ENCODE measurements at regions not wholly inside any gene's neighbourhood (a gene's known extent, or its start where the extent isn't known, plus 50 kb on each side); places are given as distances from the start of the nearest gene placed in this dataset.
"Not testable (repeated sequence)": the region's sequence is repeated elsewhere in the genome, so short reads cannot be mapped to it uniquely, and the experiment has no call there.

DNA sequence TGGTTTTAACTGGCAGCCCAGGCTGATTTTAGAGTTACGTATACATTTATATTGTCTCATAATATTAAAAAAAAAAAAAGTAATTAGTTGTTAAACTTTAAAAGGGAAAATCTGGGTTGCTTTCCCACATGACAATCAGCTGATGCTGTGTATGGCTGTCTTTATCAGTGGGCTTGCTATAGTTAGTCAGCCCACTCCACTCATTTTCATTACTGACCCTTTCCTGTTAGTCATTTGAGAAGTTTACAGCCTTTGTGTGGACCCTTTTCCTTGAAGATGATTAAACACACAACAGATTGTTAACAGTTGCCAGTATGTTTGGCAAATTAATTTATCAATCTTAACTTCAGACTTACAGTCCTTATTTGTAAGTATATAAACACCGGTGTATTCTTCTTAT lies 164.5 kb upstream of the AGR3 start:
- TF ChIP-seq CTCF (IDR thresholded peaks at IDR 0.05; ENCODE audit: extremely low read depth, missing control alignments): no peak
- DNase-seq (ENCODE audit: low spot score): no peak

DNA sequence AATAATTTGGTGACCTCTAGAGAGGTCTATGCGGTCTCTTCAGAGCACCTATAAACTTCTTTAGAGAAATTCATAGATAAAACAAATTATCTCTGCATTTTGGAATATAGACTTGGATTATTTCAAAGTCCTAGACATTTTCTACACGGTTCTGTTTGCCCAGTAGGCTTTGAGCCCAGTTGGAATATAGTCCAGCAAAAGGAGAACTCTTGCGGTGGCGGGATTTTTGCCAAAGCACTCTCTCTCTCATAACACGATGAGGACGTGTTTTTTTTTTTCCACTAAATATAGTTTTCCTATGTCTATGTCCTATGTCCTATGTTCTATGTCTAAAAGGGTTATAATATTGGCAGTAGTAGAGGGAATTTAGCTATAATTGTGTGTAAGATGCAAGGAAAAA lies 164.9 kb upstream of the AGR3 start:
- no peak for DNase-seq (ENCODE audit: low spot score)
- TF ChIP-seq CTCF (IDR thresholded peaks at IDR 0.05; ENCODE audit: extremely low read depth, missing control alignments): no peak

DNA sequence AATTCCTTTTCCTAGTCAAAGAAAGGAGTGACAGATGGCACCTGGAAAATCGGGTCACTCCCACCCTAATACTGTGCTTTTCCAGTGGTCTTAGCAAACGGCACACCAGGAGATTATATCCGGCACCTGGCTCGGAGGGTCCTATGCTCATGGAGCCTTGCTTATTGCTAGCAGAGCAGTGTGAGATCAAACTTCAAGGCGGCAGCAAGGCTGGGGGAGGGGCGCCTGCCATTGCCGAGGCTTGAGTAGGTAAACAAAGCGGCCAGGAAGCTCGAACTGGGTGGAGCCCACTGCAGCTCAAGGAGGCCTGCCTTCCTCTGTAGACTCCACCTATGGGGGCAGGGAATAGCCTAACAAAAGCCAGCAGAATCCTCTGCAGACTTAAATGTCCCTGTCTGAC lies 171.4 kb upstream of the AGR3 start:
- DNase-seq (ENCODE audit: low spot score): not testable (repeated sequence)

GRCh38 chr7:17054206-17054605 lies 172.4 kb upstream of the AGR3 start:
- TF ChIP-seq CTCF (IDR thresholded peaks at IDR 0.05; ENCODE audit: extremely low read depth, missing control alignments): no peak
- DNase-seq (ENCODE audit: low spot score): no peak

DNA sequence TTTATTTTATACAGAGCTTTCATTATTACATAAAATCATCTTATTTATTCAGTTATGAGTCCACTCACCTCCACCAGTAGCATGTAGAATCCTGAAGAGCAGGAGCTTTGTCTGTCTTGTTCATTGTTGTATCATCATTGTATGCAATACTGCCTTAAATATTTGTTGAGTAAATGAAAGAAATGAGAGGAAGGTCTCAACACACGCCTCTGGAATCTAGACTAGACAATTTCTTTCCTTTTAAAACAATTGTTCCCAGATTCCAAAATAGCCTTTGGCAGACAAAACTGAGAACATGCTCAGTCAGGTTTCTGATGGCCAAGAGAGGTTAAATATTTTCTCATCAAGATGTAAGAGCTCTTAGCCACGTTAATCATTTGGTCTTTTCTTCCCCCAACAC lies 173.1 kb upstream of the AGR3 start:
- TF ChIP-seq CTCF (IDR thresholded peaks at IDR 0.05; ENCODE audit: extremely low read depth, missing control alignments): no peak

DNA sequence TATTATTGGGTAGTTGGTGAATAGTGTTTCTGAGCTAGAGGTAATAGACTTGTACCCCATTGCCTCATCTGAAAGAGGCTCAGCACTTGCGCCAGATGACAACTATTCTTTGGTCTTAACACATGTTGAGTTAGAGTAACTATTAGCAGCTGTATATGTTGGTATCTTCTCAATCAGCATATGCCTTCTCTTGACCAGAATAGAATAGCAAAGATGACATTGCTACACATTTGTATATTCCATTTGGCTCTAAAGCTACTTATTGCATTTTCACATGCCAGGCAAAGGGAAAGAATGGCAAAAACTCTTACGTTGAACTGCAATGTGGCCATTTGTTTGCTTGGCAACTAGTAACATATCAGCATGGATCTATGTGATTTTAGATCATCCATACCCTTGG lies 173.8 kb upstream of the AGR3 start:
- no peak for DNase-seq (ENCODE audit: low spot score)
- no peak for TF ChIP-seq CTCF (IDR thresholded peaks at IDR 0.05; ENCODE audit: extremely low read depth, missing control alignments)

More for the DNA sequence above, 173.1 kb upstream of the AGR3 start:
- no peak for DNase-seq (ENCODE audit: low spot score)

GRCh38 chr7:17056491-17057142 lies 174.8 kb upstream of the AGR3 start:
- no peak for DNase-seq (ENCODE audit: low spot score)
- no peak for TF ChIP-seq CTCF (IDR thresholded peaks at IDR 0.05; ENCODE audit: extremely low read depth, missing control alignments)

DNA sequence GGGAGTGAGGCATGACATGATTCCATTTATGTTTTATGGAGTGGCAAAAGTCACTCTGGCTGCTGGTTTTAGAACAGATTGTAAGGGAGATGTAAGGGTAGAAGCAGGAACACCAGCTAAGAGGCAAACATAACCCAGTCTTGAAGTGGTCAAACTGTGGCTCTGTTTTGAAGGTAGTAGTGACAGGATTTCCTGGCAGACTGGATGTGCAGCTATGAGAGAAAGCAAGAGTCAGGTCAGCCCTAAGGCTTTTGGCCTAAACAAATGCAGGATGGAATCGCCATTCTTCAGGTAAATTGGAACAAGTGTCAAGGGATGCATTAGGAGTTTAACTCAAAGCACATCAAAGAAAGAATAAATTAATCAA lies 175.3 kb upstream of the AGR3 start:
- no peak for TF ChIP-seq CTCF (IDR thresholded peaks at IDR 0.05; ENCODE audit: extremely low read depth, missing control alignments)
- no peak for DNase-seq (ENCODE audit: low spot score)

All from GM20000 (cell line).